IMR-90 (cell line): ENCODE measurements at regions not wholly inside any gene's neighbourhood (a gene's known extent, or its start where the extent isn't known, plus 50 kb on each side); places are given as distances from the start of the nearest gene placed in this dataset.

Experiments
- BHLHE40 ChIP-seq: fragments of 150-350 bp; IDR thresholded peaks from 2 replicates; pipeline ENCODE4 v1.6.1; 2016; ENCODE audit warnings: mild to moderate bottlenecking, low read depth, low read length
- CEBPB ChIP-seq: IDR thresholded peaks from 2 replicates; pipeline ENCODE4 v1.6.1; 2012; ENCODE audit warnings: low read depth, low read length, improper control_type of control experiment
- CTCF ChIP-seq: conservative IDR thresholded peaks from 2 replicates; pipeline ENCODE4 v1.5.1; 2012; ENCODE audit warnings: mild to moderate bottlenecking, low read depth, low read length, improper control_type of control experiment
- FOS ChIP-seq: fragments of 150-350 bp; IDR thresholded peaks from 2 replicates; pipeline ENCODE4 v1.6.1; 2016; ENCODE audit warnings: low read depth, low read length
- MAFK ChIP-seq: IDR thresholded peaks from 2 replicates; pipeline ENCODE4 v1.6.1; 2012; ENCODE audit warnings: low read depth, low read length, improper control_type of control experiment
- MAZ ChIP-seq: IDR thresholded peaks from 2 replicates; pipeline ENCODE4 v1.6.1; 2012; ENCODE audit warnings: low read depth, mild to moderate bottlenecking, low read length, improper control_type of control experiment, moderate library complexity, borderline replicate concordance
- MXI1 ChIP-seq: IDR thresholded peaks from 2 replicates; pipeline ENCODE4 v1.6.1; 2012; ENCODE audit warnings: low read depth, mild to moderate bottlenecking, low read length, moderate library complexity, borderline replicate concordance
- POLR2A ChIP-seq: IDR thresholded peaks from 2 replicates; pipeline ENCODE4 v1.6.1; 2012; ENCODE audit warnings: mild to moderate bottlenecking, low read depth, low read length
- RAD21 ChIP-seq: IDR thresholded peaks from 2 replicates; pipeline ENCODE4 v1.6.1; 2012; ENCODE audit warnings: low read length, improper control_type of control experiment
- RFX5 ChIP-seq: IDR thresholded peaks from 2 replicates; pipeline ENCODE4 v1.8.0; 2012; ENCODE audit warnings: low read depth, mild to moderate bottlenecking, low read length, moderate library complexity
- SMC3 ChIP-seq: fragments of 150-350 bp; IDR thresholded peaks from 2 replicates; pipeline ENCODE4 v1.6.1; 2016; ENCODE audit warnings: low read depth, mild to moderate bottlenecking, antibody characterized with exemption, low read length, moderate library complexity
- USF2 ChIP-seq: fragments of 150-350 bp; IDR thresholded peaks from 2 replicates; pipeline ENCODE4 v1.6.1; 2017; ENCODE audit warnings: mild to moderate bottlenecking, antibody characterized with exemption, low read length, low read depth

- TF ChIP-seq CTCF: no peak
- no peak for TF ChIP-seq USF2
- TF ChIP-seq POLR2A: no peak
- no peak for TF ChIP-seq RFX5
- no peak for TF ChIP-seq SMC3
- no peak for TF ChIP-seq CEBPB
- TF ChIP-seq FOS: no peak
- no peak for TF ChIP-seq MAZ
- TF ChIP-seq BHLHE40: no peak
- TF ChIP-seq MAFK: no peak
- TF ChIP-seq MXI1: no peak
- TF ChIP-seq RAD21: no peak
These were observed 504.1 kb upstream of the ATXN7L3B start for GRCh38 chr12:74033531-74033930.
